Activated CD8-positive, alpha-beta memory T cell treated with anti-CD3 and anti-CD28 coated beads for 48 hours (primary cell): ENCODE measurements at regions not wholly inside any gene's neighbourhood (a gene's known extent, or its start where the extent isn't known, plus 50 kb on each side); places are given as distances from the start of the nearest gene placed in this dataset.
"Not testable (repeated sequence)": the region's sequence is repeated elsewhere in the genome, so short reads cannot be mapped to it uniquely, and the experiment has no call there.

Source experiments
- DNase-seq, 3 experiments: peaks; one replicate each; pipeline ENCODE4 v3.0.0-alpha.2; 2020; ENCODE audit warnings: low read depth in 2 of 3, low spot score in 2 of 3

DNA sequence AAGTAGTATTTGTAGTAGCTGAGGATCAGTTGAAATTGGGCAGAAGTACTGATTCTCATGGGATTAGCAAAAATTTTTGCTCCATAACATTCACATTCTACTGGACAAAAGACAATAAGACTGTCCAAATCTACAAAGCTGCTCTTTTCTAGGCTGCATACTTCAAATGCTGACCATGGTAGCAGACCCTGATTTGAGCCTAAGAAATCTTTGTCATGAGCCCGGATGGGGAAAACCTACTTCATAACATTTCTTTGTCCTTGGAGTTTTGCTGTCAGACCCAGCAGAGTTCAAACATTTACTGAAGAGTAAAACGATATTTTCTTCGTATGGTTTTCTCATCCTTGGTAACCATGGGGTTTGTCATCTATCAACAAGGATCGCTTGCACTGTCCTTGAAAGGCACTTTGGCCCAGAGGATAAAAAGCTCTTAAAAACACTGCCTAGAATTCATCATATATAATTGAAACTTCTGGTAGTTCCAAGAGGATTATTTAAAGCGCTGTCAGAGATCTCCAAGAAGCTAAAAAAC, 216.9 kb downstream of the CAVIN4 start:
- no peak for DNase-seq

DNA sequence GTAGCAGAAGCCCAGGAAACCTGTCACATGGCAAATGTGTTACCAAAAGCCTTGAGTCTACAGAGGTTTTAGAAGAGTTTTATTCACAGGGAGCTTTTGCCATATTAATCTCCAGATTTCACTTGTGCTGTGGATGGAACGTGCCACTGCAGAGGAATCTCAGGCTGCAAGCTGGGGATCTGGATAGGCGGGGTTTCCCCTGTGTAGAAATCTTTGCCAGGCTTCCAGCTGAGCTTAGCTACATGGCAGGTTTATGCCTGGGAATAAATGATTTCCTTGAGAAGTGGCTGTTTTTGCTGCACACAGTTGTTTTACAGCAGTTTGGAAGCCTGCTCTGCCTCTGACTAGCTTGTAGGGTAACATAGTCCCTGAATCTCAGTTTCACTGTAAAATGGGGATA, 224.6 kb upstream of the PLPPR1 start:
- no peak for DNase-seq

DNA sequence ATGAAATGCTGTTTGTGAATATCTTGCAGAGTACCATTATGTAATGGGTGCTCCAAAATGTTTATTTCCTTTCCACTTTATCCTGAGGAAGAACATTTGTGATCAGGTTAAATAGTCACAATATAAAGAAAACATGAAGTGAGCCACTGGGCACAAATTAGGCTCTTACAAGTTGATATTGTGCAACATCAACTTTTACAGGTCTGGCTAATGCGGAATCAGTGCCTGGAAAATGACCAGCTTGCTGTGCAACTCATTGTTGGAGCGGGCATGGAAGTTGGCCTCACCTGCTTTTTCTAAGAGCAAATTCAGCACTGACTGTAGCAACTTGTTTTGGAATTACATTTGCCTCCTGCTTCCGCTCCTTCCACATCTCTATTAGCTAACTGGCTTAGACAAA, 216.9 kb upstream of the PLPPR1 start:
- DNase-seq = no peak

DNA sequence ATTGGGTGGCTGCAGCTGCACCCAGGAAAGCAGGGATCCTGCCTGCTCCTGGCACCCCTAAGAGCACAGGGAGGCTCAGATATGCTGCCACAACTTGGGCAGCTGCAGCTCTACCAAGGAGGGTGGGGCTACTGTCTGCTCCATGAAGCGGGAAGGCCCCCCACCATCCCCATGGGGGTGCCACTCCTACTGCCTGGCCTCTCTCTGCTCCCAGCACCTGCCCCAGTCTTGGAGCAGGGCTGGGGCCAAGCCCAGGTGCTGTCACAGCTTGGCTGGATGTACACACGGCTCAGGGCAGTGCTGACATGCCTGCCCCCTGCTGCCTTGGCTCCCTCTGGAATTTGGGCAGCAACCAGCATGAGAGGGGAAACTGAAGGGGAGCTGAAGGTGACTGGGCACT, 214.7 kb upstream of the PLPPR1 start:
- DNase-seq = no peak

DNA sequence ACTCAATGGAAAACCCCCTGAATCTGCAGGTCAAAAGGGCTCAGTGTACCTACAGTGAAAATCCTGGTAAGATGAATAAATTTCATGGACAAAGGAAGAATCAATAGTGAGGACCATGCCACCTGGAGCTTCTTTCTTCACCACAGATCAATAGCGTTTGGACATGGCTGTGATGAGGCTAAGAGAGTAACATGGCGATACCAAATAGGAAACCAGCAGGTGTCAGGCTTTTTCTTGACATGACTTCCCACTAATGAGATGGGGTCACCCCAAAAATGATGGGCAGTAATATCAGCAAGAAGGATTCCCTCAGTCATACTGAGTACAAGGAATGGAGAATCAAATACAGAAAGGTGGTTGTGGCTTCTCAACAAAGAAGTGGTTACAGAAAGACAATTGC, 208.5 kb upstream of the PLPPR1 start:
- DNase-seq = no peak

DNA sequence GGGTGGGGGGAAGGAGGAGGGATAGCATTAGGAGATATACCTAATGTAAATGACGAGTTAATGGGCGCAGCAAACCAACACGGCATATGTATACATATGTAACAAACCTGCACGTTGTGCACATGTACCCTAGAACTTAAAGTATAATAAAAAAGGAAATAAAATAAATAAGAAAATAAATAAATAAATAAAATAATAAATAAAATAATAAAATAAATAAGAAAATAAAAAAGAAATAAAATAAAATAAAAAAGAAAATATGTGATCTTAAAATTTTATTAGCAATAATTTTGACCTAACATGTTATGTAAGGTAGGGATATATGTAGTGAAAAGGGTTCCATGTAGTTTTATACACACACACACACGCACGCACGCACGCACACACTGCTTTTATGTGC, 195.5 kb upstream of the PLPPR1 start:
- DNase-seq = not testable (repeated sequence)

DNA sequence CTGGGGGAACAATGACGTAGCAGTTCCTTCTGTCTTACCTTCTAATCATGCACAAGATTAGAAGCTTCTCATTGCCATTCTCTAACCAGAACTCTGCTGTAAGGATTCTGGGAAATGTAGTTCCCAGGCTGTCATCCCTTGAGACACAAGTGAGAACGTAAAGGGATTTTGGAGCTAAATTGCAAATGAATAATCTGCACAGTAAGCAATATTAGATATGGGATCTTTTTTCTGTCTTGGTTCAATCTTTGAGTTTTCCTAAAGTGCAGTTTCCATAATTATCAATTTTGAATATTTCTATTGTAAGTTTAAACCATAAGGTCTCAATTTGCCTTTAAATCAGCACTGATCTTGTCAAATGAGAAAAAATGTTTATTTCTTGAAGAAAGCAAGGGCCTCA, 189.7 kb upstream of the PLPPR1 start:
- no peak for DNase-seq

DNA sequence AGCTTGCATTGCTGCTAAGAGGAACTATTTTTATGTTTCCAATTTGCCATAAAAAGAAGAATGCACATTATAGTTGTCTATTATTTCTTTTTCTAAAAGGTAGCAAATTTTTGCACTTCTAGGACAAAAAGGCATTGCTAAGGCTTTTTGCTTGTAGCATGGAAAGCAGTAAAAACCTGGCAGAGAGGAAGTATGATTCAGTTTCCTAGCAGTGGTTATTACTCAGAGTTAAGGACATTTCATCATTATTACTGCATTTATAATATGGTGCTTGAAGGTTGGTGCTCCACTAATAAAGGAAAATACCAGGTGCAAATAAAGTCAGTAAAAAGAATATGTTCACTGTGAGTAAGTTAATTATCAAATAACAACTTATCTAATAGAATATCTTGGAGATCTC, 179.8 kb upstream of the PLPPR1 start:
- no peak for DNase-seq

DNA sequence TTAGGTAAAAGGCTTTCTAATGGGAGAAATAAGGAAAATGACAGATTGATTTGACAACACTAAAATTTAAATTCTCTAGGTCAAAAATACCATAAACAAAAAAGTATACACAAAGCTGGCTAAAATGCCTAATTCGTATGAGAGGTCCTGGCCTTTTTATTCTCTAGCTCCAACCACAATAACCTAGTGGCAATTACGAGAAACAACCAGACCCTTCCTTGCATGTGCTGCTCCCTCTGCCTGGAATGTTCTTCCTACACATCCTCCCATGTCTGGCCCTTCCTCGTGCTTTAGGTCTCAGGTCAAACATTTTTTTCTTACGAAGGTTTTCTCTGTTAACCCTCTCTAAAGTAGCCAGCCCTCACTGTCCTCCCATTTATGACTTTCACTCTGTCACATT, 176.4 kb upstream of the PLPPR1 start:
- DNase-seq = no peak

DNA sequence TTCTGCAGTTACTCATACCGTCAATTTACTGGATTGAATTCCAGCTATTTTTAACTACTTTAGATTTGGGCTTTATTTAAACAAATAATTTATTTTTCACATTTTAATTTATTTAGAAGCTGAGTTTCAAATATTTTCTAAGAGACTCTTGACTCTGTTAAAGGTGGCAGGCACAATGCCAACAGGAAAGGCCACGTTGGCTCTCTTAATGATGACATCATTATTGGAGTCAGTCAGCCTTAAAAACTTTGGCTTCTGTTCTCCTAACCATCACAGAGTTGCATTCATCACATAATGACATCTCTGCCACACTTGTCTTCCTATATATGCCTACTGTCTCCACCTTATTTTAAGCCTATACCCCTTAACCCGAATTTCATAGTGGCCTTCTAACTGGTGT, 172.3 kb upstream of the PLPPR1 start:
- no peak for DNase-seq

DNA sequence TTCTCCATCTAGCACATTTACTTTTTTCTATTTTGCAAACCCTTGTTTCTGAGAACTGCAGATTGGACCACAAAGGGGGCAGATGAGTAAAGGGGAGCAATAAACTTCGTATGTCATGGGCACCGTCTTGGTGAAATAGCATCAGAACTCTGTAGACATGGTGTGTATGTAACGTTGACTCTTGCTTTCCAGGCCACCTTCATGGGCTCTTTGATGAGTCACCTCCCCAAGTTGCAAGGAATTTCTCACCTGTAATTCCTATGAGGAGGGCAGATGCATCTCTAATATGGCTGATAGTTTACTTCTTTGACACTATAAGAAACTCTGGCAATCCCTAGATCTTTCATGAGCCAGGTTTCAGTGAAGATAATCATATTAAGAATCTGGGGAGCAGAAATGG, 163.4 kb upstream of the PLPPR1 start:
- DNase-seq = no peak

DNA sequence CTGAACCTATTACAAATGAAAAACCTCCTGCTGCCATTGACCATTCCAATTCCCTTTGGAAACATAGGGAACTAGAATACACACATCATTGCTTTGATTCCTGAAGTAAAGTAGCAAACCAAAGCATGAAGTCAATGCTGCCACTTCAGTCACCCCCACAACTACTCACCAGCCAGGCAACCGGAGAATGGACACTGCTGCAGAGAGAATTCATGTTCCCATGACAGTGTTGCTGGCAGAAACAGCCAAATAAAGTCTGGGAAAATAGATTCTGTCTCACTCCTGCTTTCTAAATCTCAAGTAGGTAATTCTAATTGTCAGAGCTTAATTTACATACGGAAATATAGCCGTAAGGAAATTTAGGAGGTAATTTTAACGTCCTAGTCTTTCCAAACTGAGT, 162.9 kb upstream of the PLPPR1 start:
- no peak for DNase-seq

DNA sequence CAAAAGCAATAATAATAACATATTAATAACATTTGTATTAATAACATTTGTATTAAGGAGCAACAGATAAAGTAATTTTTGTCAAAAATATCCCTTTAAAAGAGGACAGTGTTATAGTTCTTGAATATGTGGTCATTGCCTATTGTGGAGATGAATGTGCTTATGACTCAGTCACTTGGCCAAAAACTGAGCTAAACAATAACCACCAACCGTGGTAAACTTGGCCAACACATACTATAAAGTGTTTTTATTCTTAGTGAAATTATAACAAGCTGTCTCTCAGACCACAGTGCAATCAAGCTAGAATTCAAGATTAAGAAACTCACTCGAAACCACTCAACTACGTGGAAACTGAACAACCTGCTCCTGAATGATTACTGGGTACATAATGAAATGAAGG, 159.2 kb upstream of the PLPPR1 start:
- no peak for DNase-seq

DNA sequence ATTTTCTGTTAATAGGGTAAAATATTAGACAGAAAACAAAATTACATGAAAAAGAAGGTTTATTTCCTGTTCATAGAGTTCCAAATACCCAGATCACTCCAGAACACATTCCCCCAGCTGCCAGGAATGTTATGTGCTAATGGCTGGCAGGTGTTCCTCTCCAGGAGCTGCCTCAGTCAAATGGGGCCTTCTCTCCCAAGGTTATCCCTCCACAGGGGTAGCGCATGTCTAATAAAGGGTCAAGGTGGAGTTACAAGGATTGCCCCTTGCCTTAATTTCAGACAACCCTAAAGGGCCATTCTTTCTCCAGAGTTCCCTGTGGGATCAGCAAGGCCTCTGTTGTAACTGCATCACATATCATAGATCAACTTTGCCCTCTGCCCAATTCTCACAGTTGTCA, 148.6 kb upstream of the PLPPR1 start:
- DNase-seq = no peak

DNA sequence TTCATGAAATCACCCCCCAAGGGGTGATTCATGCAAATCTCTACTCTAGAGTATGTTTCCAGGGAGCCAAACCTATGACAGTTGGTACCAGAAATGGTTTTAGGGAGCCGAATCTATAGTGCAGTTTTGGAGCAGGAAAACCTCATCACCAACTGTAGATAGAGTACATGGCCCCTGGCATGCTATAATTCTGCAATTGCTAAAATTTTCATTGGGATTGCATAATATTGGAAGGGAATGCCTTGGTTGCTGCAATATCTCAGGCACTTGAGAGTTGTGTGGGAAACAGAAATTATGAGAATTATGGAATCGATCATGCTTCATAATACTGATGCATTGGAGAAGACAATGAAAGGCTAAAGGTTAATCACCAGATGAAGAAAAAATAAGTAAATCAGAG, 148.2 kb upstream of the PLPPR1 start:
- DNase-seq = no peak

DNA sequence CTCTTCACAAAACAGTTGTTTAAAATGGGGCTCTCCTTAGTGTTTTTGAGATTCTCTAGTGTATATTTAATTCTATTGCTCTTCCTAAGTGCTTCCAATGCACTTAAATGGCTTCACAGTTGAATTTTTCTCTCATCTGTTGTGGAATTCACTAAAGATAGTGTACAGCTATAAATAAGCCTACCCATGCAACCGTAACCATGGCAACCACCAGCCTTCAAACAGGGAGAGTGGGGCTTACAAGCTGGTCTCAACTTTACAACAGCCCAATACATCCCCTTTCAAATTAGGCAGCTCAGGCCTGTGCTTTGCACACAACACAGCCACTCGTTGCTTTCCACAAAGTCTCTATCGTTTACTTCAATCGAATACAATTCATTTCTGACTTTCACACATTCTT, 144.0 kb upstream of the PLPPR1 start:
- no peak for DNase-seq

DNA sequence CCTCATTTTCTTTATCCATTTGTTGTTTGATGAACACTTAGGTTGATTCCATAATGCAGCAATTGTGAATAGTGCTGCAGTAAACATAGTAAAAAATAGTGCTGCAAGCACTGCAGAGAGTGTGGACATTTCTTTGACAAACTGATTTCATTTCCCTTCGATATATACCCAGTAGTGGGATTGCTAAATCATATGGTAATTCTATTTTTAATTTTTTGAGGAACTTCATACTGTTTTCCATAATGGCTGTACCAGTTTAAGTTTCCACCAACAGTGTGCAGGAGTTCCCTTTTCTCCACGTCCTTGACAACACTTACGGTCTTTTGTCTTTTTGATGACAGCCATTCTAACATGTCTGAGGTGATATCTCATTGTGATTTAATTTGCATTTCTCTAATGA, 138.2 kb upstream of the PLPPR1 start:
- DNase-seq = no peak

DNA sequence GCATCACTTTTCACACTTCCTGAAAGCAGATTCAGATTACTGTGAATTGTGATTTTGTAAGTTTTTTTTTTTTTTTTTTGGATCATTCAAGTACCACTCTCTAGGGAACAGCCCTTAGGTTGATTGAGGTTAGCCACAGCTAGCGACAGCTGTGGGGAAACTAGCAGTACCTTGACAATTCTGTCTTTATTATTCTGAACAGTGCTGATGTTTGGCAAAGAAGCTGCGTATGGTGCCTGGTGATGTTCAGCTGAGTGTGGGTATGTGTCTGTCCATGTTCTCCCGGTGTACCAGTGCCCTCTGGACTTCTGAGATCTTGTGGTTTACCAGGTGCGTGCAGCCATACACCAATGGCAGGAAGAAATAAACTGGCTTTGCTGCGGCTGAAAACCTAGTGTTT, 117.3 kb upstream of the PLPPR1 start:
- DNase-seq = no peak

DNA sequence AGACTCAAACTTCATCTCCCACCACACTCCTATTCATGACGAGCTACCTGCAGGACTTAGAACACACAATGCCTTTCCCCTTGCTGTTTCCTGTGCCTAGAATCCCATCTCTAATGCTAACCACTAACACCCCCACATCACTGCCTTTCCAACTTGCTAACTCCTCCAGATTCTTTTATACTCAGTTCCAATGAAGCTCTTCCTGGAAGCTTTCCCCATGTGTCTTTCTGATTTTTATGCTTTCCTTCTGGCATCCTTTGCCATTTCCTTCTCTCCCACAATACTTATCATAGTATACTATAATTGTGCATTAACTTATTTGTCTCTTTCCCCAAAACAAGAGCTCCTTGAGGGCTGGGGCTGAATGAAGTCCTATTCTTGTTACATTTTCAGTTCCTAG, 115.3 kb upstream of the PLPPR1 start:
- DNase-seq = no peak

DNA sequence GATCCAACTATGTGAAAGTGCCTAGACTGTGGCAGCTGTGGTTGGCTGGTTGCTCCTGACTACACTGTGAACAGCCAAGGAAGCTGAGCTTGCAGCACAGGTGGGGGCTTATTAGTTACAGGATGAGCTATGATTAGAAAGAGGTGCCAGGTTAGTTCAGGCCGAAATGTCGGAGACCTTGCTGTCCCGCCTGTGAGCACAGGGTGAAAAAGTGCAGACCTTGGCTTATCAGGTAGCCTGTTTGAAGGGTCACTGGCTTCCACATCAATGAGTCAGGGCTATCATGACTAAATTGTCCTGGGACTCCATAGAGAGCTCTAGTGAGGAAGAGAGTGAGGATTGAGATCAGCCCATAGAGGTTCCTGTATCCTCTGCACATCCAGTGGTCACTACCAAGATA, 114.3 kb upstream of the PLPPR1 start:
- DNase-seq = no peak

DNA sequence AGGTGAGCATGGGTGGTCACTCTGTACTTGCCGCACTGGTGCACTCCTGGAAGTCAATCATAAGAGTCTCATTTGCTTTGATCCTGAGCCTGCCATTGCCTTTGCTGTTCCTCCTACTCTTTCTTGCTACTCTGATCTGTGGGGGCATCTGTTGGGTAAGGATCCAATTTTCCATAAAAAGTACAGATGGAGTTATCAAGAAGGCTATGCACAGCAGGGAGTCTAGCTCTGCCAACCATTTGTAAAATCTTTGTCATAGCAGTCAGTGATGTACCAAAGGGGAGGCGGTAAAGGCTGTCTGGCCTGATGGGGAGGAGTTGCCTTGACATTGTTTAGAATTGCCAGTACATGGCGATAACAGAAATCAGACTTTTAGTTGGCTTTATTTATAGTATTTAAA, 109.0 kb upstream of the PLPPR1 start:
- DNase-seq = no peak

DNA sequence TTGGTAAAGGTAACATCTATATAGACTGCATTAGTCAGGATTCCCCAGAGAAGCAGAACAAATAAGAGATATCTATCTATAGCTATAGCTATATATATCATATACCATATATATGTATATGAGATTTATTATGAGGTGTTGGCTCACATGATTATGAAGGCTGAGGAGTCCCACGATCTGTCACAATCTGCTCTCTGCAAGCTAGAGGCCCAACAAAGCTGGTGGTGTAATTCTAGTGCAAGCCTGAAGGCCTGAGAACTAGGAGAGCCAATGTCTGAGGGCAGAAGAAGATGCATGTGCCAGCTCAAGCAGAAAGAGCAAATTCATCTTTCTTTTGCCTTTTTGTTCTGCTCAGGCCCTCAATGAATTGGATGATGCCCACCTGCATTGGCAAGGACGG, 102.2 kb upstream of the PLPPR1 start:
- DNase-seq = no peak

DNA sequence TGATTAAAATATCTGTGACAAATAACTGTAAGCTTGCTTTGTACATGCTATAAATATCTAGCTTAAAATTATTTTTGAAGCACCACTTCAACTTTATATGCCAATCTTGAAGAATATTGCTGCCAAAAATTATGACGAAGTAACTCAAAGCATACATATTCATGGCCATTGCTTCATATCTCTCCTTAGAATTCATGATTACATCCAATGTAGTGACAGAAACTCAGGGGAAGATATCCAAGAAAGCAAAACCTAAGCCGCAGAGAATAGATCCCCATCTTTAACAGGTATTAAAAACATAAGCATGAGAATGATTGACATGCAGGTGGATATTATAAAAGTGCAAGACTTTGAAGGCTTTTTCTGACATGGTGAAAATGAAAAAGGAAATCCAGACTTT, 100.8 kb upstream of the PLPPR1 start:
- DNase-seq = no peak

DNA sequence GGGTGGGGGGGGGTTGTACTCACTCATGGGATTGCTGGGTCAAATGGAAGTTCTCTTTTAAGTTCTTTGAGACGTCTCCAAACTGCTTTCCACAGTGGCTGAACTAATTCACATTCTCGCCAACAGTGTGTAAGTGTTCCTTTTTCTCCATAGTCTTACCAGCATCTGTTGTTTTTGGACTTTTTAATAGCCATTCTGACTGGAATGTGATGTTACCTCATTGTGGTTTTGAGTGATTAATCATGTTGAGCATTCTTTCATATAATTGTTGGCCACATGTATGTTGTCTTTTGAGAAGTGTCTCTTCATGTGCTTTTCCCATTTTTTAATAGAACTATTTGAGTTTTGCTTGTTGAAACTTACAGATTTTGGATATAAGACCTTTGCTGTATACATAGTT, 94.9 kb upstream of the PLPPR1 start:
- DNase-seq = no peak
